Colonic mucosa (tissue), 4 donors: ENCODE measurements at regions not wholly inside any gene's neighbourhood (a gene's known extent, or its start where the extent isn't known, plus 50 kb on each side); places are given as distances from the start of the nearest gene placed in this dataset.
A peak's percentile ranks its signal among the peaks of the same experiment; 100 is the strongest.

ENCODE experiments used
- DNase-seq: peaks from one replicate; pipeline ENCODE4 v3.0.0-alpha.2; 2020
- H3K27ac ChIP-seq: fragments of 200-600 bp; one replicate; pipeline ENCODE4 v1.8.0; 2021
- H3K27me3 ChIP-seq: fragments of 200-600 bp; one replicate; pipeline ENCODE4 v1.8.0; 2021
- H3K36me3 ChIP-seq: fragments of 200-600 bp; one replicate; pipeline ENCODE4 v1.8.0; 2021
- H3K4me1 ChIP-seq: fragments of 200-600 bp; one replicate; pipeline ENCODE4 v1.8.0; 2021; ENCODE audit warnings: mild to moderate bottlenecking
- H3K4me3 ChIP-seq: fragments of 200-600 bp; one replicate; pipeline ENCODE4 v1.8.0; 2021
- H3K9ac ChIP-seq, 2 donors: one replicate each; pipeline ENCODE4 v1.7.0; 2013; ENCODE audit warnings: control low read depth in 2 of 2, low read depth in 2 of 2, low read length in 2 of 2
- H3K9me3 ChIP-seq: fragments of 200-600 bp; one replicate; pipeline ENCODE4 v1.8.0; 2021
- intact Hi-C: fragments of 100-400 bp; cut with DNase I; formaldehyde crosslinking; loops from one replicate; pipeline ENCODE4 v1.14.1; 2022
- TF ChIP-seq, protein P1 (sequence below): fragments of 200-600 bp; IDR thresholded peaks from one replicate; pipeline ENCODE4 v1.8.0; 2022; ENCODE audit warnings: antibody characterized with exemption, mild to moderate bottlenecking
- donor health status: healthy.
- donor health status: DM: no; HTN: no; CAD: no.
- donor health status: DM: no; HTN: no; CAD: no.

DNA sequence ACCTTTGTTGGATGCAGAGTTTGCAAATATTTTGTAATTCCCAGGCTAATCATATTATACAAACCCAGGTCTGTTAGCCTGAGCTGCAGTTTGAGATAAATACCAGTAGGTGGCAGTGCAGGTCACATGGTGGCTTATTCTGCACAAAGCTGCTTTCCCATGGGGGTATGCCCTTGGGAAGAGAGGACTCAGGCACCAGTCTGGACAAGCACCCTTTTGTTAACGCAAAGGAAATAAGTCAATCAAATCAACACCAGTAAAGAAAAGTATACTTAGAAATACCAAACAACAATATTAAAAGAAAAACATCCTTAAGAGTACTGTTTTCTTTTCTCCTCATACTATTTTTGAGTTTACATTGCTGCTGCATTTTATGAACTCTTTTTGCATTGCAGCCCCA lies 389.0 kb upstream of the ZFP42 start:
- no peaks in the 10 kb centered on the region for H3K36me3 ChIP-seq
- no peak overlapping the region for H3K27ac ChIP-seq
- H3K4me3 ChIP-seq = no peak overlapping the region
- H3K27me3 ChIP-seq = no peaks in the 10 kb centered on the region
- no peaks in the 10 kb centered on the region for H3K4me1 ChIP-seq
- peak; percentile 27 for DNase-seq
- H3K9ac ChIP-seq = no peak overlapping the region
- intact Hi-C loops = loop anchor here (5.0 kb wide), 1 partner anchor 1596 kb away; no protein-coding TSS in a partner anchor
- TF ChIP-seq, protein P1, sequence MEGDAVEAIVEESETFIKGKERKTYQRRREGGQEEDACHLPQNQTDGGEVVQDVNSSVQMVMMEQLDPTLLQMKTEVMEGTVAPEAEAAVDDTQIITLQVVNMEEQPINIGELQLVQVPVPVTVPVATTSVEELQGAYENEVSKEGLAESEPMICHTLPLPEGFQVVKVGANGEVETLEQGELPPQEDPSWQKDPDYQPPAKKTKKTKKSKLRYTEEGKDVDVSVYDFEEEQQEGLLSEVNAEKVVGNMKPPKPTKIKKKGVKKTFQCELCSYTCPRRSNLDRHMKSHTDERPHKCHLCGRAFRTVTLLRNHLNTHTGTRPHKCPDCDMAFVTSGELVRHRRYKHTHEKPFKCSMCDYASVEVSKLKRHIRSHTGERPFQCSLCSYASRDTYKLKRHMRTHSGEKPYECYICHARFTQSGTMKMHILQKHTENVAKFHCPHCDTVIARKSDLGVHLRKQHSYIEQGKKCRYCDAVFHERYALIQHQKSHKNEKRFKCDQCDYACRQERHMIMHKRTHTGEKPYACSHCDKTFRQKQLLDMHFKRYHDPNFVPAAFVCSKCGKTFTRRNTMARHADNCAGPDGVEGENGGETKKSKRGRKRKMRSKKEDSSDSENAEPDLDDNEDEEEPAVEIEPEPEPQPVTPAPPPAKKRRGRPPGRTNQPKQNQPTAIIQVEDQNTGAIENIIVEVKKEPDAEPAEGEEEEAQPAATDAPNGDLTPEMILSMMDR = peak; percentile 92
- H3K9me3 ChIP-seq = no peaks in the 10 kb centered on the region

DNA sequence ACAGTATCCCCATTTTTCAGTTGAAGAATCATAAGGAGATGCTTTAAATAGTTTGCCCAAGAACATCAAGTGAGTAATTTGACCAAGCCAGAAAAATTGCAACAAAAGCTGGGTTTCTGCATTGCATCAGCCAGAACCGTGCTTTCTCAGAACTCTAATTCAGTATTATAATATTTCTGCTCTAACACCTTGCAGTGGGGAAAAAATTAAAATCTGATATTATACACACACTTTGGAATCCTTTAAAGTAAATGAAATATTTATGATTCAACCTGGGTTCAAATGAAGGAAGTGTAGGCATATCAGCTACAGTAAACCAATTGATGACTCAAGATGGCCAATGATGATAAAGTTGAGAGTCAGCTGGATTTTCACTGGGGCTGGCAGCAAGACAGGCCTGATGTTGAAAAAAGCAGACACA lies 387.6 kb upstream of the ZFP42 start:
- intact Hi-C loops = loop anchor here (5.0 kb wide), 1 partner anchor 1594 kb away; no protein-coding TSS in a partner anchor
- TF ChIP-seq, protein P1 = no peak
- no peak overlapping the region for H3K27ac ChIP-seq

DNA sequence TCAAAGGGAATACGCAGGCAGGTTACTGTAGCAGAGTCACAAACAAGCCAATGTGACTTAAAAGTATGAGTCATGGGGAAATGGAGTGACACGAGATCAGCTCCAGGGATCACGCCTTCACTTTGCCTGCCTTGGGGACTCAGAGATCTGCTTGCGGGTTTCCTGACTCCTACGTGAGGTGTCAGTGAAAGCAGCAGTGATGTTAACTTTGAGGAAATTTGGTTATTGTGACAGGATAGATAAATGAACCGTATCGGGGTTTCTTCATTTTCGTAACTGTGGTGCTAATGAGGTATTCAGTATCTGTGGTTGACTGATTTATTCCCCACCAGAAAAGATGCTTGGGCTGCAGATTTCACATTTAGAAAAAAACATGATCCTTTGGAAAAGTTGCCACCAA lies 383.3 kb upstream of the ZFP42 start:
- H3K36me3 ChIP-seq = no peaks in the 10 kb centered on the region
- no peaks in the 10 kb centered on the region for H3K4me1 ChIP-seq
- H3K4me3 ChIP-seq = no peak overlapping the region
- TF ChIP-seq, protein P1 = no peak
- H3K27ac ChIP-seq = no peak overlapping the region
- no peak overlapping the region for H3K9ac ChIP-seq
- no peaks in the 10 kb centered on the region for H3K27me3 ChIP-seq
- intact Hi-C loops = no loop called here
- H3K9me3 ChIP-seq = no peaks in the 10 kb centered on the region
- no peak for DNase-seq

More for the DNA sequence above, 387.6 kb upstream of the ZFP42 start:
- no peak overlapping the region for H3K4me3 ChIP-seq
- no peaks in the 10 kb centered on the region for H3K4me1 ChIP-seq
- no peaks in the 10 kb centered on the region for H3K36me3 ChIP-seq
- no peaks in the 10 kb centered on the region for H3K27me3 ChIP-seq
- H3K9ac ChIP-seq = no peak overlapping the region
- H3K9me3 ChIP-seq = no peaks in the 10 kb centered on the region
- no peak for DNase-seq

DNA sequence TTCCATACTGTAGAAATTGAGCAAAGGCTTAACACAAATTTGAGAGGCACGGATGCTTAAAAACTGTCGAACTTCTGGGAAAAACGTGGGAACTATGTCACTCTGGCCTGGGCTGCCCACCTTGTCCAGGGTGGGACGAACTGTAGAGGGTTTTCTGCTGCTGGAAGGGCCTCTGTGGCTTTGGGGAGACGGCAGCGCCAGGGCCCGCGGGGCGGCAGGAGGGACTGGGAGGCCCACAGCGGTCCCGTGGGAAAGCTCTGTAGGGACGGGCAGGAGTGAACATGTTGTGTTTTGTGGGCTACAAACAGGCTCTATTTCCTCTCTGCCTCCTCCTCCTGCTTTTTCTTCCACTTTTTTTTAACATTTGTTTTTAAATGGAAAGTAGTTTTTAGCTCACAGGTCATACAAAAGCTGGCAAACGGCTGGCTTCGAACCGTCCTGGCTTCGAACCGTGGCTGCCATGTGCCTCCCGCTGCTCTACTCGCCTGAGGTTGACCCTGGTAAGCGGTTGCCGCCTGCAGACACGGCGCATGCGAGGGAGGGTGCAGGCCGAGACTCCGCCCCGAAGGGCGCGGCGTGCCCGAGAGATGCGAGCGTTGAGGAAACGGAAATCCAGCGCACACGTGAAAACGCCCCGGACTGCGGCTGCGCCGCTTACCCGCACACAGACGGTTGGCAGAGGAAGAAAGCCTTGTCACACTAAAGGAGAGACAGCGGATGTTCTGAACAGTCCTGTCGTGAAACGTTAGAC lies 382.3 kb upstream of the ZFP42 start:
- Histone ChIP-seq H3K27me3 (no peaks in the 10 kb centered on the region), H3K9ac (no peak overlapping the region), H3K27ac (no peak overlapping the region), H3K4me3 (no peak overlapping the region), H3K36me3 (no peaks in the 10 kb centered on the region), H3K4me1 (no peaks in the 10 kb centered on the region), H3K9me3 (no peaks in the 10 kb centered on the region)
- TF ChIP-seq, protein P1 = no peak
- intact Hi-C loops = no loop called here
- DNase-seq = no peak

DNA sequence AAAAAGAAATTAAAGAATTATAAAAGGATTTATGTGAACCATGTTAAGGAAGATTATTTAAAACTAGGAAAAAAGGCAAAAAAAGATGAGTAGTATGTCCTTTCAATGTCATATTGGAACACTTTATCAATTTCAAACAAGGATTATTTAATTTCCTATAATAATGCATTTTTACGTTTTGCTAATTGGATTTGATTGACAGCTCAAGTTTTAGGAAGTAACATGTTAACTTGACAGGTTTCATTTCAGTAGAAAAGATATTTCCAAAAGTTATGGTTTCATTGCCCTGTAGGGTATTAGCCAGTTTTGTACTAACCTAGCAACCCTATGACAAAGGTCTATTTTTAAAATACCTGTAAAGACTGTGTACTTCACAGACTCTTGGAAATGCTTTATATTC lies 379.6 kb upstream of the ZFP42 start:
- H3K27me3 ChIP-seq = no peaks in the 10 kb centered on the region
- TF ChIP-seq, protein P1 = no peak
- intact Hi-C loops = no loop called here

More for the DNA sequence above, 379.6 kb upstream of the ZFP42 start:
- no peak overlapping the region for H3K9ac ChIP-seq
- no peak overlapping the region for H3K27ac ChIP-seq
- no peaks in the 10 kb centered on the region for H3K36me3 ChIP-seq
- H3K4me1 ChIP-seq = no peaks in the 10 kb centered on the region
- DNase-seq = no peak
- no peaks in the 10 kb centered on the region for H3K9me3 ChIP-seq
- no peak overlapping the region for H3K4me3 ChIP-seq
